ENCODE measurements at regions not wholly inside any gene's neighbourhood (a gene's known extent, or its start where the extent isn't known, plus 50 kb on each side); places are given as distances from the start of the nearest gene placed in this dataset.

DNA sequence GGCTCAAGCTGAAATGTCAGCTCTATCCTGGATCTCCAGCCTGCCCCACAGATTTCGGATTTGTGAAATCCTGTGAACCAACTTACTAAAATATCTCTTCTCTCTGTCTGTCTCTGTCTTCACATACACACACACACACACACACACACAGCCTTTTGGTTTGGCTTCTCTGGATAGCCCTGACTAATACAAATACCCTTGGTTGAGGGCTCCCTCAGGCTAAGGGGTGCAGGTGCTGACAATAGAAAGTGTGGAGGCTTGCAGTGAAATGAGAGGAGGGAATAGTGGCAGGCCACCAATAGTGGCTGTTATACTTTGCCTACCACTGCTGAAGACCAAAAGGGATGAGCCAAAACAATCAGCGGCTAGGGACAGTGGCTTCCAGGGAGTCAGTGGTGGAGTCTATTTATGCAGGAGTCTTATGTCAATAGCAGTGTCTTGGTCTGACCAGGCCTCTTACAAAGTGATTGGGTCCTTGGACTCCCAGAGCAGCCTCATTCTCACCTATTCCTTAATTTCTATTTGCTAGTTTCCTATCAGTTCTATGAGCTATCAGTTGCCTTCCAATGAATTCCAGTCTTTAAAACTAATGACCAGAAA lies 93.2 kb upstream of the GAS1 start:
- TF ChIP-seq TAF1 (IDR thresholded peaks at IDR 0.05; ENCODE audit: borderline replicate concordance, insufficient read depth, low read length) (no peak), FOXP2 (optimal IDR thresholded peaks at IDR 0.05; ENCODE audit: borderline replicate concordance, extremely low read depth, extremely low read length, insufficient read depth) (no peak), SIN3A (IDR thresholded peaks at IDR 0.05; ENCODE audit: borderline replicate concordance, insufficient read depth, low read length) (no peak), POLR2AphosphoS5 (IDR thresholded peaks at IDR 0.05; ENCODE audit: low read depth, low read length) (no peak)
- TF ChIP-seq, protein P1, sequence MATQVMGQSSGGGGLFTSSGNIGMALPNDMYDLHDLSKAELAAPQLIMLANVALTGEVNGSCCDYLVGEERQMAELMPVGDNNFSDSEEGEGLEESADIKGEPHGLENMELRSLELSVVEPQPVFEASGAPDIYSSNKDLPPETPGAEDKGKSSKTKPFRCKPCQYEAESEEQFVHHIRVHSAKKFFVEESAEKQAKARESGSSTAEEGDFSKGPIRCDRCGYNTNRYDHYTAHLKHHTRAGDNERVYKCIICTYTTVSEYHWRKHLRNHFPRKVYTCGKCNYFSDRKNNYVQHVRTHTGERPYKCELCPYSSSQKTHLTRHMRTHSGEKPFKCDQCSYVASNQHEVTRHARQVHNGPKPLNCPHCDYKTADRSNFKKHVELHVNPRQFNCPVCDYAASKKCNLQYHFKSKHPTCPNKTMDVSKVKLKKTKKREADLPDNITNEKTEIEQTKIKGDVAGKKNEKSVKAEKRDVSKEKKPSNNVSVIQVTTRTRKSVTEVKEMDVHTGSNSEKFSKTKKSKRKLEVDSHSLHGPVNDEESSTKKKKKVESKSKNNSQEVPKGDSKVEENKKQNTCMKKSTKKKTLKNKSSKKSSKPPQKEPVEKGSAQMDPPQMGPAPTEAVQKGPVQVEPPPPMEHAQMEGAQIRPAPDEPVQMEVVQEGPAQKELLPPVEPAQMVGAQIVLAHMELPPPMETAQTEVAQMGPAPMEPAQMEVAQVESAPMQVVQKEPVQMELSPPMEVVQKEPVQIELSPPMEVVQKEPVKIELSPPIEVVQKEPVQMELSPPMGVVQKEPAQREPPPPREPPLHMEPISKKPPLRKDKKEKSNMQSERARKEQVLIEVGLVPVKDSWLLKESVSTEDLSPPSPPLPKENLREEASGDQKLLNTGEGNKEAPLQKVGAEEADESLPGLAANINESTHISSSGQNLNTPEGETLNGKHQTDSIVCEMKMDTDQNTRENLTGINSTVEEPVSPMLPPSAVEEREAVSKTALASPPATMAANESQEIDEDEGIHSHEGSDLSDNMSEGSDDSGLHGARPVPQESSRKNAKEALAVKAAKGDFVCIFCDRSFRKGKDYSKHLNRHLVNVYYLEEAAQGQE (IDR thresholded peaks at IDR 0.05; ENCODE audit: insufficient read depth in 1 of 2, low read depth in 2 of 2, low read length in 2 of 2) = no peak

DNA sequence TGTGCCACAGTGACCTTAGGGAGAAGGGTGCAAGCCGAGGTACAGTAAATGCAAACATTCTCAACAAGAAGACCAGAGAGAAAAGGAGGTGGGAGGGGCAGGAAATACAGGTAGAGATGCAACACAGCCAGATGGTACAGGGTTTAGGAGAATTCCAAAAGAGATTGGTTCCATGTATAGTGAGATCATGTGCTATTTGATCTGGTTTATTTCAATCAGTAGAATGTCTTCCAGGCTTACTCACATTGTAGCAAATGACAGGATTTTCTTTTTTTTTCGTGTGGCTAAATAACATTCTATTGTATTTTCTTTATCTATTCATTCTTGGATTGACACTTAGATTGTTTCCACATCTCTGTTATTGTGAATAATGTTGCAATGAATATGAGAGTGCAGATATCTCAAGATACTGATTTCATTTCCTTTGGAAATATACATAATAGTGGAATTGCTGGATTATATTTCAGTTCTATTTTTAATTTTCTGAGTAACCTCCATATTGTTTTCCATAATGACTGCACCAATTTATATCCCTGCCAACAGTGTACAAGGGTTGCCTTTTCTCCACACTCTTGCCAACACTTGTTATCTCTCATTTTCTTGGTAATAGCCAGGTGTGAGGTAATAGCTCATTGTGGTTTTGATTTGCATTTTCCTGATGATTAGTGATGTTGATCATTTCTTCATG lies 107.8 kb upstream of the GAS1 start:
- TF ChIP-seq POLR2AphosphoS5 (IDR thresholded peaks at IDR 0.05; ENCODE audit: low read depth, low read length) = no peak
- no peak for TF ChIP-seq FOXP2 (optimal IDR thresholded peaks at IDR 0.05; ENCODE audit: borderline replicate concordance, extremely low read depth, extremely low read length, insufficient read depth)
- TF ChIP-seq SIN3A (IDR thresholded peaks at IDR 0.05; ENCODE audit: borderline replicate concordance, insufficient read depth, low read length) = no peak
- TF ChIP-seq, protein P1 (IDR thresholded peaks at IDR 0.05; ENCODE audit: insufficient read depth in 1 of 2, low read depth in 2 of 2, low read length in 2 of 2) = no peak
- TF ChIP-seq TAF1 (IDR thresholded peaks at IDR 0.05; ENCODE audit: borderline replicate concordance, insufficient read depth, low read length) = no peak

DNA sequence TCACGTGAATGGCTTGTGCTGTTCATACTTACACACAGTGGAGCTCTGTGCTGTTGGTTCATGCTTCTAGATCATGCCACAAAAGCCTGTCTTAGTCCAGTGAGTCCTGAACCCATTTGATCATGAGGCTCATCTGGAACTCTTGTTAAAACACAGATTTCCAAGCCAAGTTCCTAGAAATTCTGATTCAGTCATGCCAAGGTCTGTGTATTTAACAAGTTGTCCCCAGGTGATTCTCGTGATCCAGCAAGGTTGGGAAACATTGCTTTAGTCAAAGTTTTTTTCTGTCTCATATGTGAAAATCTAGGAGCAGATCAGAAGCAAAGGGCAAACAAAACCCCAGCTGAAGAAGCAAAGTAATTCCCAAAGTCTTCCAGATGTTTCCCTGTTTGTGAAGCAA lies 112.5 kb upstream of the GAS1 start:
- TF ChIP-seq, protein P1 (IDR thresholded peaks at IDR 0.05; ENCODE audit: insufficient read depth in 1 of 2, low read depth in 2 of 2, low read length in 2 of 2) = no peak
- TF ChIP-seq TAF1 (IDR thresholded peaks at IDR 0.05; ENCODE audit: borderline replicate concordance, insufficient read depth, low read length) = no peak
- TF ChIP-seq POLR2AphosphoS5 (IDR thresholded peaks at IDR 0.05; ENCODE audit: low read depth, low read length) = no peak
- TF ChIP-seq SIN3A (IDR thresholded peaks at IDR 0.05; ENCODE audit: borderline replicate concordance, insufficient read depth, low read length) = no peak
- no peak for TF ChIP-seq FOXP2 (optimal IDR thresholded peaks at IDR 0.05; ENCODE audit: borderline replicate concordance, extremely low read depth, extremely low read length, insufficient read depth)

DNA sequence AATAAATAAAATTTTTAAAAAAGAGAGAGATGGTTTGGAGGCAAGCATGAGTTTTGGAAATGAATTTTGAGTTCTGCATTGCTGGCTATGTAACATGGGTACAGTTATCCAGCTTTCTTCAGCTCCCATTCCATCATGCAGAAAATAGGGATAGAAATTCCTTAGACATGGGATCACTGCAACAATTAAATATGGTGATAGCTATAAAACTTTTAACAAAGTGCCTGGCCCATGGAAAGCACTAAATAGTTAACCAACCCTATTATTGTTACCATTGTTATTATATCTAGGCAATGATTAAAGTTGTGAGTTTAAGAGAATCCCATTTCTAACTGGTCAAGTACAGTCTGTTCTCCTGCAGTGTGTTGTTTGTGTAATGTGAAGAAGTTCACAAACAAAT lies 115.4 kb upstream of the GAS1 start:
- TF ChIP-seq SIN3A (IDR thresholded peaks at IDR 0.05; ENCODE audit: borderline replicate concordance, insufficient read depth, low read length) (no peak), FOXP2 (optimal IDR thresholded peaks at IDR 0.05; ENCODE audit: borderline replicate concordance, extremely low read depth, extremely low read length, insufficient read depth) (no peak), POLR2AphosphoS5 (IDR thresholded peaks at IDR 0.05; ENCODE audit: low read depth, low read length) (no peak), TAF1 (IDR thresholded peaks at IDR 0.05; ENCODE audit: borderline replicate concordance, insufficient read depth, low read length) (no peak)
- TF ChIP-seq, protein P1 (IDR thresholded peaks at IDR 0.05; ENCODE audit: insufficient read depth in 1 of 2, low read depth in 2 of 2, low read length in 2 of 2) = no peak

Data from PFSK-1 (cell line).